Kidney epithelial cell (primary cell): ENCODE measurements at regions not wholly inside any gene's neighbourhood (a gene's known extent, or its start where the extent isn't known, plus 50 kb on each side); places are given as distances from the start of the nearest gene placed in this dataset.

Experiments
- DNase-seq: peaks from one replicate; pipeline ENCODE4 v3.0.0-alpha.2; 2010; ENCODE audit warnings: low read depth
- H3K27me3 ChIP-seq: 2 replicates; pipeline ENCODE4 v1.6.0; 2011; ENCODE audit warnings: low read length; ENCODE audit not compliant: control insufficient read depth, insufficient read depth
- H3K36me3 ChIP-seq: 2 replicates; pipeline ENCODE4 v1.5.1; 2011; ENCODE audit warnings: low read length; ENCODE audit not compliant: control insufficient read depth, insufficient read depth
- H3K4me3 ChIP-seq: 2 replicates; pipeline ENCODE4 v1.5.1; 2011; ENCODE audit warnings: low read depth, mild to moderate bottlenecking, control low read depth, low read length
- CTCF ChIP-seq: IDR thresholded peaks from 2 replicates; pipeline ENCODE4 v1.5.1; 2011; ENCODE audit warnings: mild to moderate bottlenecking, moderate library complexity, low read length, control low read depth, inconsistent platforms; ENCODE audit not compliant: insufficient read depth, poor library complexity, severe bottlenecking

- no peak overlapping the region for H3K4me3 ChIP-seq
- no peak for TF ChIP-seq CTCF
- no peak for DNase-seq
- H3K36me3 ChIP-seq: no peaks in the 10 kb centered on the region
- no peaks in the 10 kb centered on the region for H3K27me3 ChIP-seq
Observed at GRCh38 chr2:146228020-146228393, 1616.8 kb upstream of the ACVR2A start.

- no peak for TF ChIP-seq CTCF
- Histone ChIP-seq H3K4me3 (no peak overlapping the region), H3K36me3 (no peaks in the 10 kb centered on the region), H3K27me3 (no peaks in the 10 kb centered on the region)
- no peak for DNase-seq
Observed at GRCh38 chr2:146227152-146228019, 1617.4 kb upstream of the ACVR2A start.

- DNase-seq: no peak
- H3K36me3 ChIP-seq: no peaks in the 10 kb centered on the region
- no peaks in the 10 kb centered on the region for H3K27me3 ChIP-seq
- H3K4me3 ChIP-seq: no peak overlapping the region
- TF ChIP-seq CTCF: no peak
Observed at GRCh38 chr2:146226077-146226476, 1618.8 kb upstream of the ACVR2A start.

DNA sequence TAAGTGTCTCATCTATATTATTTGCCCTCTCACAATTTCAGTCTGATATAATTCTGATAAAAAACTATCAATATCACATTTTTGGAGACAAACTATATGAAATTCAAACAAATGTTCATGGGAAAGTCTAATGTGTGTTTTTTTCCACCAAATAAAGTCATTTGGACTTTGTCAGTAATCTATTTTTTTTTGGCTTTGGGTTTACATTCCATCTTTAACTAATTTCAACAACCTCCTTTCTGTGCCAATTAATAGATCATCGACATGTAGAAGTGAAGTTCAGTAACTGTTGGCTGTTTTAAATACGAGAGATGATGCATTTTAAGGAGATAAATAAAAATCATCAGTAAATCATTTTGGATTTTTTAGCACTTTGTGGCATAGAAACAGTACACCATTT lies 1623.0 kb upstream of the ACVR2A start:
- H3K36me3 ChIP-seq: no peaks in the 10 kb centered on the region
- no peak for DNase-seq
- TF ChIP-seq CTCF: no peak
- no peaks in the 10 kb centered on the region for H3K27me3 ChIP-seq
- no peak overlapping the region for H3K4me3 ChIP-seq

DNA sequence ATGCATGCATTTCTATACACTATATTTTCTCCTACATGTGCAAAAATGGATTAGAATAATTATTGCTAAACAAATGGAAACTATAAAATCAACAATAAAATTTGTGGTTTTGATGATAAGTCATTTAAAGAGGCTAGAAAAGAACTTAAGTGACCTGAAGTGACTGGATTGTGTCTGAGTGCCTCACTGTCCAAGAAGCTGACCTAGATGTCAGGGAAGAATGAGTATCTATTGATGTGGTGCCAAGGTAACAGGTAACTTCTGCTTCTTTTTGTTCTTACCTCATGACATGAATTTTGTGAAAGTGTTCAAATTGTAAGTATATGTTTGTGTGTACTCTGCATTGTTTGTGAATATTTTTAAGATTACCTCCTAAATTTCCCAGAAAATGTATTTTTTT lies 1623.9 kb upstream of the ACVR2A start:
- Histone ChIP-seq H3K4me3 (no peak overlapping the region), H3K27me3 (no peaks in the 10 kb centered on the region), H3K36me3 (no peaks in the 10 kb centered on the region)
- DNase-seq: no peak
- TF ChIP-seq CTCF: no peak
